Astrocyte of the hippocampus (primary cell): ENCODE measurements at regions not wholly inside any gene's neighbourhood (a gene's known extent, or its start where the extent isn't known, plus 50 kb on each side); places are given as distances from the start of the nearest gene placed in this dataset.

Experiments
- DNase-seq: peaks from one replicate; pipeline ENCODE4 v3.0.0; 2011; ENCODE audit warnings: low read depth, low spot score

DNA sequence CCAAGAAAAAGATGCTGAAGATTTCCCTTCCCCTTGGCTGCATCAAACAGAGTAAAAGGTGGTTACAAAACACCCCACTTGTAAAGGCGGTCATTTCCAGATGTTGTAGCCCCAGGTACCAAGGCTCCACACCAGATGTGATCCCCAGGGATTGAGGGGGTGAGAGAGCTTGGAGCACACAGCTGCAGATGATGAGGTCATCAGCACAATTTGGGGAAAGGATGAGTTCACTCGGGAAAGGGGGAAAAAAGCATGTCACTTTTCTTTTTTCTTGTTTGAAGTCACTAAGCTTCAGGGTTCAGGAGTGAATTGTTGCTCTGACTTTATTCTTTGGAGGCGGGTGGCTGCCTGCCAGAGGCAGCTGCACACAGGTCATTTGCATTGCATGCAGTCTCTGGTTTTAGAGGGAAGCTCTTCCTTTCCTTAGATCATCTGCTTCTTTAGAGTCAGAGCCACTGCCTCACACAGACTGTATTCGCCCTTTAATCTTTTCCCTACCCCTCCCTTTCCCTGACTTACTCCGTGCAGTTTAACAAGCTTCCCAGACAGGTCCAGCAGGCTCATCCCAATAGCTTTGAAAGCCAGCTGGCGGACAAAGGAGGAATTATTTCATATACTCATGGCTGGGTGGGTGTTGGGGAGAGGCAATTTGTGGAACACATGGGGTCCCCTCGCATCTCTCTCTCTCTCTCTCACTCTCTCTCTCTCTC is 409.3 kb upstream of the SLC24A2 start:
- DNase-seq, result no peak

DNA sequence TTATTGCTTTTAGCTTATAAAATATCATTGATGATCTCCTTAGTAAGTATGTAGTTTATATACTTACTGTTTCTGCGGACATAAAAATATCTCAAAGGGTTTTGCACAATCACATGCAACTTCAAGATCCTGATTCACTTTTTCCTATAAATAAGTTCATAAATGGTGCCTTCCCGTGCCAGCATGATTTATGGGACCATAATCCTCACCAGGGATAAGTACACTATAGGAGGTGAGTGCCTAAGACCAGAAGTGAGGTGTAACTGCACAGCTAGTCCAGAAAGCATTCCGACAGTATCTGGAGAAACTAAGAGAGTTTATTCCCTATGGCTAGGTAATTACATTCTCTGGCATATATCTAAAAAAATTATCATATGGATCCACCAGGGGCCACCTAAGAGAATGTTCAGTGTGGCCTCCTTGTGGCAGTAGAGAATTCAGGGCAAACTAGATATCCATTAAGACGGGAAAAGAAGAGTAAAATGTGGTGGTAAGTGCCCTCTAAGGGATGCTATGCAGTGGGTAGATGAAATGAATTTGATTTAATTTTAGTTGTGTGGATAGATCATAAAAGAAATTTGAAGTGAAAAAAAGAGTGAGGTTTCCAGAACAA is 402.5 kb upstream of the SLC24A2 start:
- no peak for DNase-seq

DNA sequence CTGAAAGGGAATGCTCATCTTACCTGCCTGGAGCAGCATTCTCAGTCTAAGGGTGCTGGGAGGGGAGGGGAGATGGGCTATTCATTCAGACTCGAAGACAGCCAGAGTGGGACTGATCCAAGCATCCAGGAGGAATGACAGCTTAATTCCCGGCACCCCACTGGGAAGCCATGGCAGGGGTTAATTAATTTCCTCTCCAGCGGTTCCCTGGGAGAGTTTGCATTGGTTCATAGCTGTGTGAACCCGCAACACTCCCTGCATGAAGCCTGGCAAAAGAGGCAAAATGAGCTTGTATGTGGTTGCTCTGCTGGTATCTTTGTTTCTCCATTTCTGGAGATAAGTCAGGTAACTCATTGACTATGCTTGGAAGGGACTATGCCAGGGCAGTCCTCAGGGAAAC is 401.0 kb upstream of the SLC24A2 start:
- no peak for DNase-seq

DNA sequence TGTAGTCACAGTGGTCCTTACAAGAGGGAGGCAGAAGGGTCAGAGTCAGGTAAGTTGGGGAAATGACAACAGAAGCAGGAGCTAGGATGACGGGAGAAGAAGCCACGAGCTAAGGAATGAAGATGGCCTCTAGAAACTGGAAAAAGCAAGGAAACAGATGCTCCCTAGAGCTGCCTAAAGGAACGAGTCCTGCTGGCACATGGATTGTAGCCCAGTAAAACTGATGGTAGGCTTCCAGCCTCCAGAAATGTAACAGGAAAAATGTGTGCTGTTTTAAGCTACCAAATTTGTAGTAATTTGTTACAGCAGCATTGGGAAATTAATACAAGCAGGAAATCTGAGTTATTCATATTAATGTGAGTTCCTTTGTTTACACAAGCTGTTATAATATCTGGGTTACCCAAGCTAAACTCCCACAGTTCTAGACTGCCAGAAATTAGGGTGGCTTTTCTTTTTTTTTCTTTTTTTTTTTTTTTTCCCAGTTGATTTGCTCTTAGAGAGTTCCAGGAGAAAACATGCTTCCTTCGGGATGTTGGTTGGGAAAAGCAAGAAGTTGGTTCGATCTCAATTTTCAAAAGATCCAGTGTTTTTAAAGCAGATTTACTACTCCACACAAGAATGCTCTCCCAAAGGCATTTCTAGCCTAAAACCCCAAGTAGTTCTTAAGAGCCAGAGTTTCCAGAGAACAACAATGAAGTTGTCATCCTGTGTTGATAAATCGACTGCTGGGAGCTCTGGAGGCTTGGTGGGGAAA is 400.0 kb upstream of the SLC24A2 start:
- DNase-seq, result no peak

DNA sequence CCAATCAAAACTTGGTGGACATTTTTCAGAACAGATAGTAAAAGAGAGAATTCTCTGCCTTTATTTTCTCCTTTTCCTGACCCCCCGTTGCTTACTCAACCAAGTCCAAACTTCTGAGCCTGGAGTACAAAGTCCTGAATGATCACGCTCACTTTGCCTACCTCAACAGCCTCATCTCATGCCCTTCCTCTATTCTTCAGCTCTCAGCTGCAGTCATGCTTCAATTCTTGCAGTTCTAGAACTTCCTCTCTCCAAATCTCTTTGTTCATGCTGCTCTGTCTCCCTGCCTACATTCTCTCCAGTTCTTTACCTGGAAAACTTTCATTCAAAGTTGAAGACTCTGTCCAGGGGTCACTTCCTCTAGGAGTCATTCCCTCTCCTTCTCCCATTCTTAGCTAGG is 398.5 kb upstream of the SLC24A2 start:
- no peak for DNase-seq

DNA sequence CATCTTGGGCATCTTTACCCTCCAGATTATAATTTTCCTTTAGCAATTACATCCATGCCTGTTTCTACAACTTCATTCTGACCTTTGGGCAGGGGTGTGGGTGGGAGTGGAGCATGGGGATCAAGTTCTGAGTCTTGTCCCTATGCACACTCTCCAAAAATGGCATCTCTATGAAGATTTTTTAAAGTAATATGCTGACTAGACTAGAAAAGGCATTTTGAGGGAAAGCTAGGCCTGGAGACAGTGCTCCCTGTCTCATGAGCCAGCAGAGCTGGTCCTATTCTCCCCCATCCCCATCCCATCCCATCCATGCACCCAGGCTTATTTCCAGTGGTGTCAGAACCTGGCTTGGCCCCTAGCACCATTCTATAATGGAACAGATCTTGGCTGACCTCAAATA is 398.0 kb upstream of the SLC24A2 start:
- no peak for DNase-seq

DNA sequence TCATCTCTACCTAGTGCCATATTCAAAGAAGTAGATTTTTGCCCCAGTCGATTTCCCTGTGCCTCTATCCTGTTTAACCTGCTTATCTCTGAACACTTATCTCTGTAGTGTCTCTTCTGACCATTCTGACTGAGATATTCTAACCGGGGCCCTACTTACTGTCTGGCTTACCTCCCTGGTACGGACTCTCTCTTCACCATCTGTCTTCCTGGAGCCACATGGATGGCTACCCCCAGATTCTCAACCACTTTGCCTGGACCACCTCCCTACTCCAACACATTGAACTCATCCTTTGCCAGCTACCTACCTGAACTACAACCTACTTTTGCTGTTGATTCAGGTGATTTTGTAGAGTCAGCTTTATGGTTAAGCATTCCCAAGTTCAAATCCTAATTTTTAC is 397.4 kb upstream of the SLC24A2 start:
- no peak for DNase-seq

DNA sequence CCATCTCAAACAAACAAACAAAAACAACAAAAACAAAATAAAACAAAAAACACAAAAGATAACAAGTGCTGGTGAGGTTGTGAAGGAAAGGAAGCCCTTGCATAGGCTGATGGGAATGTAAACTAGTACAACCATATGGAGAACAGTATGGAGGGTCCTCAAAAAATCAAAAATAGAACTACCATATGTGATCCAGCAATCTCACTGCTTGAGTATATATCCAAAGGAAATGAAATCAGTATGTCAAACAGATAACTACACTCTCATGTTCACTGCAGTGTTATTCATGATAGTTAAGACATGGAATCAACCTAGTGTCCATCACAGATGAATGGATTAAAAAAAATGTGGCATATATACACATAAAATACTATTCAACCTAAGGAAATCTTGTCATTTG is 395.7 kb upstream of the SLC24A2 start:
- DNase-seq, result no peak

DNA sequence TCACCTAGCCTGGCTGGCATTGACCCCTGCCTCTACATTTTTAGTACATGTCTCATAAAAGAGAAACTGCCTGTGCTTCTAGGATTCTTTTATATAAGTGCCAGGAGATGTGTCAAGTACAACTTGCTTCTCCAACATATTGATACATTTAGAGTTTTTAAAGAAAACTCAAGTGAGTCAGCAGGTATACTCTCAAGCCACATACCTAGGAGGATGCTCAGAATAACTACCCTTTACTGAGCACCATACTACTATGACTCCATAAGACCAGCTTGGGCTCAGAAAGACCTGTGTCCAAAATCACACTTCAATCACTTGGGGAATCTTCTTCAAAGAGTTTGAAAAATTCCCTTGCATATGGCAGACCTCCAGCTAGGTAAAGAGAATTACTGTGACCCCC is 389.8 kb upstream of the SLC24A2 start:
- DNase-seq, result peak; percentile 14

DNA sequence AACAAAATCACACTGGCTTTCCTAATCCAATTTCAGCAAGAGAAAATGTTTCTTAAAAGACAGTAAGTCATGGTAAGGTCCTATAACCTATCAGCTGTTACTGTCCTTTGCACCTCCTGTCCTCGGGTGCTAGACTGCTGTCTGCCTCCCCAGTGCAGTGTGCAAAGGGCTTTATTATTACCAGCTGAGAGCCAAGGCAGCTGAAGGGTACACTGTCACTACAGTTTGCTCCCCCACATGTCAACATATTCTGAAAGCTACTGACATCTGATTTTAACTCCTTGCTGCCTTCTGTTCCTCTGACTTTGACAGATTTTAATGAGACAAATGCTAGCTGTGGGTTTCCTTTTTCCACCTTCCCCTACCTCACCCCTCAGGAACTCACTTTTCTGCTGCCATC is 389.4 kb upstream of the SLC24A2 start:
- no peak for DNase-seq

DNA sequence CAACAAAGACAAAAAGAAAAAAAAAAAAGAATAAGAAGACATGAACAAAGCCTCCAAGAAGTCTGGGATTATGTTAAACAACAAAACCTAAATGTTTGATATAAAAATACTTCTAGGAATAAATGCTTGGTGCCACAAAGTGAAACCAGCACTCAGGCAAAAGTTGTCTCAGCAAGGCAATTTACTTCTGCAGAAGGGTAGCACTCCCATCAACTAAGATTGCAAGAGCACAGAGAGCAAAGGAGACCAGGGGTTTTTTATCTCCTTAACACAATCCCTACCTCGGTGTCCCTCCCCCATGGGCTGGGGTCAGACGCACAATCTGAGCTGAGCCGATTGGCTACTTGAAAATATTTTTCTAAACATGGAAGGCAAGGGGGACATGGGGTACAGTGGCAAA is 381.3 kb upstream of the SLC24A2 start:
- no peak for DNase-seq

DNA sequence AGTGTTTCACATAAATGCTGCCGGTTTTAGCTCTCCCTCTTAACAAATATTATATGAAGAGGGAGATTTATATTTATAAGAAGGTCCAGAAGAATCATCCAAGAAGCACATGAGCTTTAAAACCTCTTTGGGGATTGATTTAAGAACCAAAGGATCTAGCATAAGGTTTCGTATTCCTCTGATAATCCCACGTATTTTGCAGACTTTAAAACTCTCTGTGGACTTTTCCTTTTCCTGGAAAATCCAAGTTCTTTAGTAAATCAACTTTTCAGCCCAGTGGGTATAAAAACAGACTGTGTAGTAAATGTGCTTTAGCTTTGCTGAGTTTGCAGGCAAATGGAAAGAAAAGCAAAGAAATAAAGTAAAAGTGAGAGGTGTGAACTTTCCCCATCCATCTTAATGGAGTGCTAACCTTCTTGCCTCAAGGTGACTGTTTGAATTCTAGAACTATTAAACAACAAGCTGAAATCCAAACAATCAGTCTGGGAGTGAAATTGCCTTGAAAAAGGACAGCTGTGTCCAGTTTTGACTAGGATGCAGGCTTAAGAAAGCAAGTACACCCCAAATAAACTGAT is 363.4 kb upstream of the SLC24A2 start:
- no peak for DNase-seq

DNA sequence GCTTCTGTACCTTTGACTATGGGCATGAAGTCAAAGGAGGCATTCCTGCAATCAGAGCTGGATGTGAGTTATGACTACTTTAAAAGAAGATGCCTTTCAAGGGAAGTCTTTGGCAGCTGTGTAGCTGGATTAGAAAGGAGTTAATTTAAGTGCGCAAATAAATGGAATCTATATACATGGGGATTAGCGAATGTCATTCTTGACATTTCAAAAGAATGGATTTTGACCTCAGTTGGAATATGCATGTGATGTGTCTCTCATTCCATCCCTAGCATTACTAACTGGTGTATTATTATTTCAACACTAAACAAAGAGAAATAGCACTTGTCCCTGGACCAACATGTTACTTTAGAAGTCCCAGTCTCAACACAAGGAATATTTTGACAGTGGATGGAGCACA is 359.6 kb upstream of the SLC24A2 start:
- no peak for DNase-seq

DNA sequence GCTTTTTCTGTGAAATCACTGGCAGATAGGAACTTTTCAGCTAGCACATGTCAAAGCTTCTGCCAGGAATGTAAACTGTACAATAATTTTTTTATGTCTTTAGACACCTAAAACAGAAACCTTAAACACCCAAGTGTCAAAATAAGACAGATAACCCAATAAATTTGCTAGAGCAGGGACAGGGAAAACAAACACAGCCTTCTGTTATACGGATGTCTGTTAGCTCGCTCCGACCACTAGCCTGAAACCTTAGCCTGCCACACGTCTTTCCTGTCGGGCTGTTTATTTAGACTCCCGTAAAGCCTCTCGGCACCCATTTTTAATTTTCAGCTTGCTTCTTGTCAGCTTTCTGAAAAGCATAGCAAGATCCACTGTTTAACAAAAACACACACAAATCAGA is 355.4 kb upstream of the SLC24A2 start:
- peak; percentile 4 for DNase-seq

DNA sequence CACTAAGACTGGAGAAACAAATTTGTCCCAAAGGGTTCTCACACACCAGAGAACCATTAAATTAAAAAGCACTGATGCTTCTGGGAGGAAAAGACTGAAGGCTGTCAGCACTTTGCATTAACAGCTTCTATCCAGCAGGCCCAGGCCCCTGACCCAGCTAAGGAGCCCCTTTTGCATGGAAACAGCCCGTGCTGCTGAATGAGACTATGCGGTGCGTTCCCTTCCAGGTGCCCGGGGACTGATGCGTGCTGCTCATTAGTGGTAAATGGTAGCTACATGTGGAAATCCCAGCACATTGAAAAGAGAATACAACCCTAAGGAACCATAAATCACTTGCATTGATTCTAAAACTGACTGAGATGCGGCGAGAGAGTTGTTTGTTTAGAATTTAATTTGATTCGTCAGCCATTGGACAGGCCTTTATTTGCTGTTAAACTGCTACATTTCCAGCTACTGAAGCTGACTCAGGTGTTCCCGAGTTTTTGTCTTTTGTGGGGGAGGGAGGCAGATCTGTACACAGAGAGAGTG is 351.0 kb upstream of the SLC24A2 start:
- no peak for DNase-seq

DNA sequence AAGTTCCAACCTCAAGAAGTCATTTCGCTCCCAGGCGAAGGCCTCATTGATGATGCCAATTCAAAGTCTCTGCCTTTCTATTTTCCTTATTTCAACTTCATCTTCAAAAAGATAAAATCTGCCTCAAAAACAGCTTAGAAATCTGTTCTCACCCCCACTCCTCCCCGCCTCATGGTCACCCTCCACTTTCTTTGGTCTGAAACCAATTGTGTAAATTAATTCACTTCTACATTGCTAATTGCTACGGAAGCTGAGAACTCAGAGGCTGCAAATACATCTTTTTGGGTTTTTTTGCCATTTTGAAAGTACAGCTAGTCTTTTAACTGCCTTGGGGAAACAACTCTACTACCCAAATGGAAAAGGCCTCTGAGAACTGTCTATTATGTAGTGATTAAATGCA is 350.0 kb upstream of the SLC24A2 start:
- no peak for DNase-seq

DNA sequence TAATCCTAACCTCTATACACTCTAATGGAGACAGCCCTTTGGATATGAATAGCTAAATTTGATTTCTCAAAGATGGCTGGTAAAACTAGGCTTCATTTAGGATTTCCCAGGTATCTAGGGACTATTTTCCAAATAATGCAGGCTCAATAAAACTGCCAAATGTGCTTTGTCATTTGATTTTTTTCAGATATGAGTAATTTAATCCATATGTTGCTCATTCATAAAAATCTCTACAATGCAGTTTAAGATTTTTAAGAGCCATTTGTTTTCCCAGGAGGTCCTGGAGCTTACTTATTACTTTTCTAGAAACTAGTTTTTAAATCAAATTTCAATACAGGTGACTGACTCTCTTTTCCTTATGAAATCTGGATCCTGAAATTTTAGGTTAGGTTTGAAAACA is 349.3 kb upstream of the SLC24A2 start:
- no peak for DNase-seq

DNA sequence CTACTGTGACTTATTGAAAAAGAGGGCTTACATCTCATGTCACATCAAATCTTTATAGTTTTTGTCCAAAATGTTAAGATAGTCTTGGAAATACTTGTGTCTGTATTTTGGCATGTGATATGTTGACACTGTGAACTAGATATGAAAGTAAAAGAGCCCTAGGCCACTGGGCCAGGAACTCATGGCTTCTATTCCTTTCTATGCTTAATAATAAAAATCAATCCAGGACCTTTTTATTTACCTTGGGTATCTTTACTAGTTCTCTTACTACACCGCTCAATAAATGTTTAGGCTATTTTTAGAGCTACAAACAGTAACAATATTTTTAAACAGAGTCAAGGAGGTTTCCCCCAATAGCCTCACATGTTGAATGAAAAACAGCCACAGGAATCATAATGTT is 348.6 kb upstream of the SLC24A2 start:
- DNase-seq, result no peak

DNA sequence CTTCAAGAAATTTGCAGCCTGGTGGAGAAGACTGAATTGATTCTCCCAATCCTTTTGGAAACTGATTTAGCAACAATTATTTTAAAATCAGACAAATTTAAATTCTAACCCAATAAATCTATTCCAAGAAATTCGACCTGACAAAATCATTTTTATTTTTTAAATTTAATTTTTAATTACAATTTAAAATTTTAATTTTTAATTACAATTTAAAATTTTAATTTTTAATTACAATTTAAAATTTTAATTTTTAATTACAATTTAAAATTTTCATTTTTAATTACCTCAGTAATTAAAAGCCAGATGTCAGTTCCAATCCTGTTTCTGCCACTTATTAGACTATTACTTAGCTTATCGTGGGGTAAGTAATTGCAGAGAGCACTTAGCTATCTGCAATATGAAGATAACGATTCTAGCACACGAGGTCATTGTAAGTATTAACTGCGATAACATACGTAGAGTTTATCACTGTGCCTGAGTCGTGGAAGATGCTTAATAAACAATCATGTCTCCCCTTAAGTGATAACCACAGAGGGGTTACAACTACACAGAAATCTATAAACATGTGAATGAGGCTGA is 346.4 kb upstream of the SLC24A2 start:
- no peak for DNase-seq

DNA sequence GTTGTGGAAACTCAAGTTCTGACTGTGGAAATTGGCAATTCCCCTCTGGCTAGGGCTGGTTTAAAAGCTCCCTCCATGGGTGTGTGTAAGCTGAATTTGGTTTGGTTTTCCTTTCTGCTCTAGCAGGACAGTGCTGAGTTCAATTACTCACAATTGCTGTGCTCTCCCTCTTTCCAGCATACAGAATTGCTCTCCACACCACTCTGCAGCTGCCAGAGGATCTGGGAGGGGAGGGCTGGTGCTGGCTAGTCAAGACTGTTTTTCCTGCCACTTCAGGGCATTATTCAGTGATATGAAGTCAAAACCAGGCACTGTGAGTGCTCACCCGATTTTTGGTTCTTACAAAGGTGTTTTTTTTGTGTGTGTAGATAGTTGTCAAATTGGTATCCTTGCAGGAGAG is 336.9 kb upstream of the SLC24A2 start:
- no peak for DNase-seq

DNA sequence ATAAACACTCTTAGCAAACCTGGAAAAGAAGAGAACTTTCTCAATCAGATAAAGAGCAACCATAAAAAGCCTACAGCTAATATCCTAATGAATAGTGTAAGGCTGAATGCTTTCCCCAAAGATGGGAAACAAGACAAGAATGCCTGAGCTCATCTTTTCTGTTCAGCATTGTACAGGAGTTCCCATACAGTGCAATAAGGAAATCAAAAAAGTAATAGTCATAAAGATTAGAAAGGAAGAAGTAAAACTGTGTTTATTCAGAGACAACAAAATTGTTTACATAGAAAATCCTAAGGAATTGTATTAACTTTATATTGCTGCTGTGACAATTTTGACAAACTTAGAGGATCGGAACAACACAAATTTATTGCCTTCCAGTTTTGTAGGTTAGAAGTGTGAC is 330.7 kb upstream of the SLC24A2 start:
- no peak for DNase-seq

DNA sequence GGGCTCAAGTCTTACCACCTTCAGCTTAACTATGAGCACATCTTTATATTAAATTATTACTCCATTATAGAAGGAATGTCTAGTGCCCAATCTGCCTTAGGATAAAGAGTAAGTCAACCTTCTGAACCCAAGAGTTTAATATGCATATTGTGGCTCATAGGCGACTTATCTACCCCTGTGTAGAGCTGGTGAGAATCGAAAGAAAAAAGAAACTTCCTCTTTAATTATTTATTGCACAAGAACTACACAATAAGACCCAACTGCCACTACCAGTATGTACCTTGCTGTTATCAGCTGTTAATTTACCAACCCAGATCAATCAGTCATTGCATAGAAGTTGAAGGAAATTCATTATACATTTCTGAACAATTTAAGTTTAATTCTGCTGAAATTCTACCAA is 329.1 kb upstream of the SLC24A2 start:
- no peak for DNase-seq
